ACC112 (cell line): ENCODE measurements at regions not wholly inside any gene's neighbourhood (a gene's known extent, or its start where the extent isn't known, plus 50 kb on each side); places are given as distances from the start of the nearest gene placed in this dataset.

Experiments used
- H2AFZ ChIP-seq: fragments of 200-600 bp; sonication (generic); one replicate; pipeline ENCODE4 v1.6.0; 2017; ENCODE audit warnings: antibody characterized with exemption, low read length; ENCODE audit not compliant: unreplicated experiment
- H3K27ac ChIP-seq: fragments of 200-600 bp; sonication (generic); 2 replicates; pipeline ENCODE4 v1.5.1; 2014; ENCODE audit warnings: low read depth, mild to moderate bottlenecking, antibody characterized with exemption, low read length, moderate library complexity
- H3K27me3 ChIP-seq: fragments of 200-600 bp; sonication (generic); 2 replicates; pipeline ENCODE4 v1.6.1; 2014; ENCODE audit warnings: mild to moderate bottlenecking, antibody characterized with exemption, low read length, moderate library complexity, mixed read lengths; ENCODE audit not compliant: insufficient read depth
- H3K36me3 ChIP-seq: fragments of 200-600 bp; sonication (generic); 2 replicates; pipeline ENCODE4 v1.6.1; 2016; ENCODE audit warnings: mild to moderate bottlenecking, antibody characterized with exemption, low read length, moderate library complexity, mixed read lengths; ENCODE audit not compliant: insufficient read depth
- H3K4me1 ChIP-seq: fragments of 200-600 bp; sonication (generic); one replicate; pipeline ENCODE4 v1.6.1; 2016; ENCODE audit warnings: low read length, mixed read lengths; ENCODE audit not compliant: insufficient read depth, unreplicated experiment, control insufficient read depth
- H3K4me3 ChIP-seq: fragments of 200-600 bp; sonication (generic); 2 replicates; pipeline ENCODE4 v1.5.1; 2014; ENCODE audit warnings: mild to moderate bottlenecking, low read depth, low read length
- H3K79me2 ChIP-seq: fragments of 200-600 bp; sonication (generic); one replicate; pipeline ENCODE4 v1.6.0; 2016; ENCODE audit warnings: low read length; ENCODE audit not compliant: control insufficient read depth, unreplicated experiment, insufficient read depth

- Histone ChIP-seq H2AFZ (no peak overlapping the region), H3K27ac (no peak overlapping the region), H3K27me3 (no peaks in the 10 kb centered on the region), H3K4me3 (no peak overlapping the region), H3K79me2 (no peaks in the 10 kb centered on the region), H3K36me3 (no peaks in the 10 kb centered on the region), H3K4me1 (no peaks in the 10 kb centered on the region)
Observed at GRCh38 chr2:22992441-22992840, 392.5 kb upstream of the KLHL29 start.

GRCh38 chr2:22993250-22993649 lies 391.7 kb upstream of the KLHL29 start:
- H2AFZ ChIP-seq = no peak overlapping the region
- no peak overlapping the region for H3K4me3 ChIP-seq
- no peaks in the 10 kb centered on the region for H3K27me3 ChIP-seq
- no peaks in the 10 kb centered on the region for H3K79me2 ChIP-seq
- no peak overlapping the region for H3K27ac ChIP-seq
- no peaks in the 10 kb centered on the region for H3K4me1 ChIP-seq
- H3K36me3 ChIP-seq = no peaks in the 10 kb centered on the region

GRCh38 chr2:22995576-22995975 lies 389.4 kb upstream of the KLHL29 start:
- Histone ChIP-seq H3K79me2 (no peaks in the 10 kb centered on the region), H3K4me1 (no peaks in the 10 kb centered on the region), H3K36me3 (no peaks in the 10 kb centered on the region), H3K27me3 (no peaks in the 10 kb centered on the region), H3K27ac (no peak overlapping the region), H2AFZ (no peak overlapping the region), H3K4me3 (no peak overlapping the region)

- Histone ChIP-seq H3K36me3 (no peaks in the 10 kb centered on the region), H2AFZ (no peak overlapping the region), H3K27me3 (no peaks in the 10 kb centered on the region), H3K79me2 (no peaks in the 10 kb centered on the region), H3K4me3 (no peak overlapping the region), H3K27ac (no peak overlapping the region), H3K4me1 (no peaks in the 10 kb centered on the region)
Observed at GRCh38 chr2:22996911-22997310, 388.1 kb upstream of the KLHL29 start.

- Histone ChIP-seq H3K27me3 (no peaks in the 10 kb centered on the region), H3K4me1 (no peaks in the 10 kb centered on the region), H3K79me2 (no peaks in the 10 kb centered on the region), H3K36me3 (no peaks in the 10 kb centered on the region), H3K27ac (no peak overlapping the region), H3K4me3 (no peak overlapping the region), H2AFZ (no peak overlapping the region)
Observed at GRCh38 chr2:22998359-22998758, 386.6 kb upstream of the KLHL29 start.

GRCh38 chr2:22999951-23000350 lies 385.0 kb upstream of the KLHL29 start:
- no peak overlapping the region for H3K27ac ChIP-seq
- H3K27me3 ChIP-seq = no peaks in the 10 kb centered on the region
- H3K4me1 ChIP-seq = no peaks in the 10 kb centered on the region
- H3K36me3 ChIP-seq = no peaks in the 10 kb centered on the region
- H3K4me3 ChIP-seq = no peak overlapping the region
- no peak overlapping the region for H2AFZ ChIP-seq
- H3K79me2 ChIP-seq = no peaks in the 10 kb centered on the region

- Histone ChIP-seq H3K4me3 (no peak overlapping the region), H3K36me3 (no peaks in the 10 kb centered on the region), H3K27me3 (no peaks in the 10 kb centered on the region), H3K4me1 (no peaks in the 10 kb centered on the region), H3K27ac (no peak overlapping the region), H3K79me2 (no peaks in the 10 kb centered on the region), H2AFZ (no peak overlapping the region)
Observed at GRCh38 chr2:23002234-23002633, 382.7 kb upstream of the KLHL29 start.

- Histone ChIP-seq H3K79me2 (no peaks in the 10 kb centered on the region), H3K4me3 (no peak overlapping the region), H3K4me1 (no peaks in the 10 kb centered on the region), H2AFZ (no peak overlapping the region), H3K27ac (no peak overlapping the region), H3K36me3 (no peaks in the 10 kb centered on the region), H3K27me3 (no peaks in the 10 kb centered on the region)
Observed at GRCh38 chr2:23005469-23005868, 379.5 kb upstream of the KLHL29 start.

- H3K27ac ChIP-seq = no peak overlapping the region
- H3K4me1 ChIP-seq = no peaks in the 10 kb centered on the region
- H3K79me2 ChIP-seq = no peaks in the 10 kb centered on the region
- no peak overlapping the region for H2AFZ ChIP-seq
- no peak overlapping the region for H3K4me3 ChIP-seq
- H3K27me3 ChIP-seq = no peaks in the 10 kb centered on the region
- no peaks in the 10 kb centered on the region for H3K36me3 ChIP-seq
Observed at GRCh38 chr2:23007631-23008235, 377.2 kb upstream of the KLHL29 start.

- no peak overlapping the region for H3K4me3 ChIP-seq
- H3K4me1 ChIP-seq = no peaks in the 10 kb centered on the region
- H2AFZ ChIP-seq = no peak overlapping the region
- H3K27me3 ChIP-seq = no peaks in the 10 kb centered on the region
- no peaks in the 10 kb centered on the region for H3K79me2 ChIP-seq
- no peak overlapping the region for H3K27ac ChIP-seq
- no peaks in the 10 kb centered on the region for H3K36me3 ChIP-seq
Observed at GRCh38 chr2:23008440-23008839, 376.5 kb upstream of the KLHL29 start.

GRCh38 chr2:23008951-23009350 lies 376.0 kb upstream of the KLHL29 start:
- H2AFZ ChIP-seq = no peak overlapping the region
- no peak overlapping the region for H3K4me3 ChIP-seq
- H3K27me3 ChIP-seq = no peaks in the 10 kb centered on the region
- H3K79me2 ChIP-seq = no peaks in the 10 kb centered on the region
- no peaks in the 10 kb centered on the region for H3K4me1 ChIP-seq
- H3K27ac ChIP-seq = no peak overlapping the region
- no peaks in the 10 kb centered on the region for H3K36me3 ChIP-seq
